DND-41 (cell line): ENCODE measurements at regions not wholly inside any gene's neighbourhood (a gene's known extent, or its start where the extent isn't known, plus 50 kb on each side); places are given as distances from the start of the nearest gene placed in this dataset.

Experiments
- ATAC-seq: fragments of 200-7000 bp; cut with Tn5 transposase; 3 replicates; pipeline ENCODE4 v1.9.1; 2021; ENCODE audit warnings: low read depth; ENCODE audit not compliant: insufficient read depth
- DNase-seq: peaks from one replicate; pipeline ENCODE4 v3.0.0-alpha.2; 2020
- H2AFZ ChIP-seq: 2 replicates; pipeline ENCODE4 v1.6.0; 2012; ENCODE audit warnings: low read depth, low read length
- H3K27ac ChIP-seq: 2 replicates; pipeline ENCODE4 v1.5.1; 2012; ENCODE audit warnings: low read length, inconsistent platforms
- H3K27me3 ChIP-seq: fragments of 200-600 bp; sonication (generic); 2 replicates; pipeline ENCODE4 v1.6.0; 2012; ENCODE audit warnings: low read length, mild to moderate bottlenecking, inconsistent platforms; ENCODE audit not compliant: insufficient read depth, poor library complexity
- H3K36me3 ChIP-seq: 2 replicates; pipeline ENCODE4 v1.5.1; 2012; ENCODE audit warnings: low read length, inconsistent platforms; ENCODE audit not compliant: insufficient read depth
- H3K4me1 ChIP-seq: 2 replicates; pipeline ENCODE4 v1.5.1; 2012; ENCODE audit warnings: mild to moderate bottlenecking, low read length; ENCODE audit not compliant: insufficient read depth
- H3K4me2 ChIP-seq: 2 replicates; pipeline ENCODE4 v1.6.0; 2012; ENCODE audit warnings: mild to moderate bottlenecking, moderate library complexity, low read length, inconsistent platforms; ENCODE audit not compliant: insufficient read depth
- H3K4me3 ChIP-seq, 2 experiments: fragments of 200-600 bp in 1 of 2; shearing (Covaris generic) in 1 of 2; 2 replicates each; pipeline ENCODE4 v1.5.1; 2012 to 2016; ENCODE audit warnings: inconsistent platforms in 2 of 2, low read length in 2 of 2, mild to moderate bottlenecking in 2 of 2, low read depth in 1 of 2, moderate library complexity in 1 of 2
- H3K79me2 ChIP-seq: 2 replicates; pipeline ENCODE4 v1.6.0; 2012; ENCODE audit warnings: low read length, inconsistent platforms; ENCODE audit not compliant: insufficient read depth
- H3K9ac ChIP-seq: 2 replicates; pipeline ENCODE4 v1.6.0; 2012; ENCODE audit warnings: low read depth, mild to moderate bottlenecking, inconsistent platforms, low read length, moderate library complexity
- H3K9me3 ChIP-seq: 2 replicates; pipeline ENCODE4 v1.5.1; 2012; ENCODE audit warnings: low read length, moderate library complexity, mild to moderate bottlenecking, inconsistent platforms; ENCODE audit not compliant: insufficient read depth, severe bottlenecking
- H4K20me1 ChIP-seq: 2 replicates; pipeline ENCODE4 v1.6.0; 2012; ENCODE audit warnings: low read length; ENCODE audit not compliant: insufficient read depth
- EZH2 ChIP-seq: IDR thresholded peaks from 3 replicates; pipeline ENCODE4 v1.6.1; 2012; ENCODE audit warnings: borderline replicate concordance, low read depth, mild to moderate bottlenecking, moderate library complexity, low read length, inconsistent platforms; ENCODE audit not compliant: severe bottlenecking
- TF ChIP-seq, protein P1 (sequence below): IDR thresholded peaks from 2 replicates; pipeline ENCODE4 v1.5.1; 2012; ENCODE audit warnings: borderline replicate concordance, low read length, moderate library complexity, mild to moderate bottlenecking; ENCODE audit not compliant: poor library complexity, severe bottlenecking; ENCODE audit errors: extremely low read depth

GRCh38 chr4:24456431-24456830 is 127.9 kb downstream of the DHX15 start:
- TF ChIP-seq, protein P1, sequence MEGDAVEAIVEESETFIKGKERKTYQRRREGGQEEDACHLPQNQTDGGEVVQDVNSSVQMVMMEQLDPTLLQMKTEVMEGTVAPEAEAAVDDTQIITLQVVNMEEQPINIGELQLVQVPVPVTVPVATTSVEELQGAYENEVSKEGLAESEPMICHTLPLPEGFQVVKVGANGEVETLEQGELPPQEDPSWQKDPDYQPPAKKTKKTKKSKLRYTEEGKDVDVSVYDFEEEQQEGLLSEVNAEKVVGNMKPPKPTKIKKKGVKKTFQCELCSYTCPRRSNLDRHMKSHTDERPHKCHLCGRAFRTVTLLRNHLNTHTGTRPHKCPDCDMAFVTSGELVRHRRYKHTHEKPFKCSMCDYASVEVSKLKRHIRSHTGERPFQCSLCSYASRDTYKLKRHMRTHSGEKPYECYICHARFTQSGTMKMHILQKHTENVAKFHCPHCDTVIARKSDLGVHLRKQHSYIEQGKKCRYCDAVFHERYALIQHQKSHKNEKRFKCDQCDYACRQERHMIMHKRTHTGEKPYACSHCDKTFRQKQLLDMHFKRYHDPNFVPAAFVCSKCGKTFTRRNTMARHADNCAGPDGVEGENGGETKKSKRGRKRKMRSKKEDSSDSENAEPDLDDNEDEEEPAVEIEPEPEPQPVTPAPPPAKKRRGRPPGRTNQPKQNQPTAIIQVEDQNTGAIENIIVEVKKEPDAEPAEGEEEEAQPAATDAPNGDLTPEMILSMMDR, result no peak
- no peak for TF ChIP-seq EZH2
- Histone ChIP-seq H3K9ac (no peak overlapping the region), H3K79me2 (no peaks in the 10 kb centered on the region), H2AFZ (no peak overlapping the region), H3K27ac (no peak overlapping the region), H3K4me1 (no peaks in the 10 kb centered on the region), H3K4me2 (no peak overlapping the region), H3K36me3 (no peaks in the 10 kb centered on the region), H3K4me3 (no peak overlapping the region), H3K27me3 (no peaks in the 10 kb centered on the region), H4K20me1 (no peaks in the 10 kb centered on the region), H3K9me3 (no peaks in the 10 kb centered on the region)
- DNase-seq (no peak), ATAC-seq (no peak)

GRCh38 chr4:24453951-24454350 is 130.4 kb downstream of the DHX15 start:
- Histone ChIP-seq H3K36me3 (no peaks in the 10 kb centered on the region), H3K4me2 (no peak overlapping the region), H3K4me3 (no peak overlapping the region), H3K27me3 (no peaks in the 10 kb centered on the region), H3K9me3 (no peaks in the 10 kb centered on the region), H2AFZ (no peak overlapping the region), H3K4me1 (no peaks in the 10 kb centered on the region), H3K79me2 (no peaks in the 10 kb centered on the region), H4K20me1 (no peaks in the 10 kb centered on the region), H3K27ac (no peak overlapping the region), H3K9ac (no peak overlapping the region)
- ATAC-seq (no peak), DNase-seq (no peak)
- TF ChIP-seq, protein P1, result no peak

DNA sequence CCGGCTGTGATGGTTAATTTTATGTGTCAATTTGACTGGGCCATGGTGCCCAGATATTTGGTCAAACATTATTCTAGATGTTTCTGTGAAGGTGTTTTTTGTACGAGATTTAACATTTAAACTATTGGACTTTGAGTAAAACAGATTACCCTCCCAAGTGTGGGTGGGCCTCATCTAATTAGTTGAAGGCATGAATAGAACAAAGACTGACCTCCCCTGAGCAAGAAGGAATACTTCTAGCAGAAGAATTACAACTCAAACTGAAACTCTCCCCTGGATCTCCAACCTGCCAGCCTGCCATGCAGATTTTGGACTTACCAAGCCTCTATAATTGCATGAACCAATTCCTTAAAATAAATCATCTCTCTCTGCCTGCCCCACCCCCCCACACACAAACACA is 132.5 kb downstream of the DHX15 start:
- no peak overlapping the region for H3K4me3 ChIP-seq
- H4K20me1 ChIP-seq, result no peaks in the 10 kb centered on the region
- no peak overlapping the region for H3K27ac ChIP-seq
- DNase-seq (no peak), ATAC-seq (no peak)
- no peaks in the 10 kb centered on the region for H3K36me3 ChIP-seq
- H3K9ac ChIP-seq, result no peak overlapping the region
- H3K4me2 ChIP-seq, result no peak overlapping the region
- H3K4me1 ChIP-seq, result no peaks in the 10 kb centered on the region
- H3K79me2 ChIP-seq, result no peaks in the 10 kb centered on the region
- no peaks in the 10 kb centered on the region for H3K9me3 ChIP-seq
- TF ChIP-seq, protein P1, result no peak
- TF ChIP-seq EZH2, result no peak
- no peak overlapping the region for H2AFZ ChIP-seq
- H3K27me3 ChIP-seq, result no peaks in the 10 kb centered on the region

- no peak overlapping the region for H3K9ac ChIP-seq
- H4K20me1 ChIP-seq, result no peaks in the 10 kb centered on the region
- no peak overlapping the region for H3K4me3 ChIP-seq
- H3K79me2 ChIP-seq, result no peaks in the 10 kb centered on the region
- H3K4me1 ChIP-seq, result no peaks in the 10 kb centered on the region
- H3K4me2 ChIP-seq, result no peak overlapping the region
- no peaks in the 10 kb centered on the region for H3K36me3 ChIP-seq
- no peak overlapping the region for H3K27ac ChIP-seq
- TF ChIP-seq, protein P1, result no peak
- no peak for TF ChIP-seq EZH2
- DNase-seq, result no peak
- H2AFZ ChIP-seq, result no peak overlapping the region
- no peak for ATAC-seq
- no peaks in the 10 kb centered on the region for H3K9me3 ChIP-seq
- no peaks in the 10 kb centered on the region for H3K27me3 ChIP-seq
These were observed 141.2 kb downstream of the DHX15 start for GRCh38 chr4:24443200-24443599.
